ENCODE measurements at regions not wholly inside any gene's neighbourhood (a gene's known extent, or its start where the extent isn't known, plus 50 kb on each side); places are given as distances from the start of the nearest gene placed in this dataset.
"Not testable (repeated sequence)": the region's sequence is repeated elsewhere in the genome, so short reads cannot be mapped to it uniquely, and the experiment has no call there.

DNA sequence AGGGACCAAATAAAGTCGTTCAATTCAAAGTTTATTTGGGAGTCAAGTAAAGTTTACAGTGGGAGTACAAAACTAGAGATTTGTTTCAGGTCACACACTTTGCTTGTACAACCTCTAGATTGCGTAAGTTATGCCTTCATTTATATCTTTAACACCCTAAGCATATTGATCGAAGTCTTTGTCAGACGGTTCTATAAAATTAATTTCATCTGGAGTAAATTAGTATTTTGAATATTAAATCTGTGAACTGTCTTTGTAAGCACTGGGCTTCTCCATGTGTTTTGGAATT lies 119.7 kb downstream of the ACAA2 start:
- DNase-seq, result no peak

DNA sequence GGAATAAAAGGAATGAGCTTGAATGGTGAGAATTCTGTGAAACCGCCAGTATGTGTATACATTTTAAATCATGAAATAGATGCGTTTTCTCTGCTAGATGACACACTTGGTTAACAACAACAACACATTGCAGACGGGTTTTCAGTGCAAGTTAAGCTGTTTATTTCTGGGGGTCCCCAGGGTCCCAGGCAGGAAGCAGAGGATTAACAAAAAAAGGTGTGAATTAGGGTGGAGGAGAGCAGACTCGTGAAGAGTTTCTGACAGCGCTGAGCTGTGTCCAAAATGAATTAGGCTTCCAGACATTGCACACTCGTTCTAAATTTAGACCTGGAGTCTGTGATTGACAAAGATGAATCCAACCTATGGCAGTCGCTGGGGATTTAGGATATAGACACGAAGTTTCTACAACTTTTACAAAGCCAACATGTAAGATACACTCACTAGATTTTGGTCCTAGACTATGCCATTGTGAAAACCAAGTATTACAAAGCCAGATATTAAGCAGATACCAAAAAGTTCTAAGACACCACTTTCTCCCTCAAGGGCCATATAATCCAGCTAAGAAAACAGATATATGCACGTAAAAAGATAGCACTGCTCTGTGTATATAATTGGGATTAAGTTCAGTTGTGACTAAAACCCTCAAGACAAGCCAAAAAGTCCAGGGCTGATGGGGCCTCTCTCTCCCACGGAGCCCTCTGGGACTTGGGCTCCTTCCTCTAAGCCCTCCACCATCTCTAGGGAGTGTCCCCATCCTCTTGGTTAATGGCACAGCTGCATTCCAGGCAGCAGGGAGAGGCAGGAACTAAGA lies 120.2 kb downstream of the ACAA2 start:
- no peak for DNase-seq

DNA sequence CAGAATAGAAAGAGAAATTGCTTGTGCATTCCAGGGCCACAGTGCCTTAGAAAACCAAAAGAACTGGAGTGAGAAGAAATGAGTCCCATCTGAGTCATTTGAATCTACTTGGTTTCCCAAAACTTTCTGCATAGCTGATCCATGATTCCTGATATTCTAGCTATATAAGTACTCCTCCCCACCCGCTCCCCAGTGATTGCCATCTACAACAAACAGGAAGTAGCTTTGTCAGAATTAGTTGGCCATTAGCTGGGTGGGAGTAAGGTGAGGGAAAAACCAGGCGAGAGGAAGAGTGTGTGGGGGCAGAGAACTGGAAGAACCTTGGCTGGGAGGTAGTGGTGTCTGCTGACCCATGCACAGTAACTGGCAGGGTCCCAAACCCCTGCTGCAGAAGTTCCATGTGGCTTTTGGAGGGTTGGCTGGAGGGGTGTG lies 122.1 kb downstream of the ACAA2 start:
- no peak for DNase-seq

DNA sequence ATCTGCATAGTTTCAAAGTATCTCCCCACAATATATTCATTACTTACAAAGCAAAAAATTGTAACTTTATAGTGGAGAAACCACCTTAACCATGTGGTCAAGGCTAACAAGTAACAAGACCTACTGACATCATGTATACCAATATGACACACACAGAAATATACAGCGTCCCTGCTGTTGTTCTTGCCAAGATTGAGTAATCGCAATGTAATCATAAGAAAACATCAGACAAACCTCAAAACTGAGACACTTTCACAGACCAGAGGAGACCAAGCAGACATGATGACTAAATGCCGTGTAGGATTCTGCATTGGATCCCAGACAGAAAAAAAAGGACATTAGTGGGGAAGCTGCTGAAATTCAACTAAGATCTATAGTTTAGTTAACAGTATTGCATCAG lies 123.0 kb downstream of the ACAA2 start:
- DNase-seq, result no peak

DNA sequence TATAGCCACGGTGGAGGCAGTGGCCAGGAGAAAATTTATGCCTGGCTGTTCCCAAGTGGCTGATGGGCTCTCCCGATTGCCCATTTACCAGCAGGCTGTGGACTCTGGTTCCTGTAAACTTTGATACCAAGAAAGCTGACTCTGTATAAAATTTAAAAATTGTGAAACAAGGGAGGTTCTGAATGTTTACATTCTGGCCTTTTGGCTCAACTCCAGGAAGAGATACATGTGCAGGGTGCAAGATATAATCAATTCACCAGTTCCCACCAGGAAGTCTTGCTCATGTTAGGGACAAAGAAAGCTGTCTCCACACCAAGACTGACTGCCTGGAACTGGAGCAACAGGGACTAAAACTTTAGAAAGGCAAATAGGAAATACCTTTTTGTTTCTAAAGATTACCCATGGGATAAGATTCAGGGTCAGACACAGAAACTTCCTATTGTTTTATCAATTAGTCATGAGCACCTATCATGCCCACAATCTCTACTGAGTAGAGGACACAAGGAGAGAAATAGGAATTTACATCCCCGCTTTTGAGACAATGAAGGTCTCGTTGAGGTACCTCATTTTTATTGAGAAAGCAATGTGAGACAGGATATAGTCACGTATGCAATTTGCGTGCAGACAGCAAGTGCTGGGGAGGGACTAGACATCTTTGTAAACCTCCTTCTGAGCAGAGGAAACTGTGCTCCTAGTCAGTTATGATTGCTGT lies 123.5 kb downstream of the LIPG start:
- DNase-seq, result no peak

DNA sequence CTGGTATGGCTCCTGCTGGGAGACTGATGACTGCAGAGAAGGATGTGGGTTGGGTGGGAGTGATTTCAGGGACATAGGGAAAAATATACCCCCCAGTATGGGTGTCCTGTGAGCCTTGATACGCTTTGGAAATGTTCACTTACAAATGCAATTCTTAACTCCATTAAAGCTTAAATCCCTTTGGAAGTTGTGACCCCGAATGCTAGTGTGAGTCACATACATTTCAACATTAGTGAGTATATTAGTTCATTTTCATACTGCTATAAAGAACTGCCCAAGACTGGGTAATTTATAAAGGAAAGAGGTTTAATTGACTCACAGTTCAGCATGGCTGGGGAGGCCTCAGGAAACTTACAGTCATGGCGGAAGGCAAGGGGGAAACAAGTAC lies 120.9 kb downstream of the LIPG start:
- DNase-seq, result not testable (repeated sequence)

DNA sequence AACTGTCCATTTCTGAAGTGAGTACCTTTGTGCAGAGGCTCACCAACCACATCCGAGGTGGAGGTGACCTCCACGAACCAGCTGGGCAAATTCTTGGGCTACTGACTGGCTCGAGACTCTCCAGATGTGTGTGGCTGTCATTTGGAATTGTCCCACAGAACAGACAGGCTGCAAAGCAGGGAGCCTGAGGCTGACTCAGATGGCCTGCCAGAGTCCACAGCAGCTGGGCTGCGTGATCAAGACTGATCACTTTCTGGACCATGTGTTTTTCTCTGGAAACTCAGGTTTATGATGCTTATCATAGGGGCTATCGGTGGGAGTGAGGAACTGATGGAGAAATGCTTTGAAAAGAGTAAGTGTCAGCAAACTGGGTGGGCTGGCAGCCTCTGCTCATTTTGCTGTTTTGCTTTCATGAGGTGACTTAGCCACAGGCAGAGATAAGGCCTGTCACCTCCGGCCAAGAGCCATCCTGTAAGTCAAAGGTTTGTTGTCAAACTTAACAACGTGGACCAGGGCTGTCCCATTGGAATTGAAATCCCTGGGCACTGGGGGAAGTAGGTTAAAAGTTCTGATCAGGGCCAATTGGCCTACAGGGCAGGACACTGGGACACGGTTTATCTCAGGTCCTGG lies 120.4 kb downstream of the LIPG start:
- no peak for DNase-seq

DNA sequence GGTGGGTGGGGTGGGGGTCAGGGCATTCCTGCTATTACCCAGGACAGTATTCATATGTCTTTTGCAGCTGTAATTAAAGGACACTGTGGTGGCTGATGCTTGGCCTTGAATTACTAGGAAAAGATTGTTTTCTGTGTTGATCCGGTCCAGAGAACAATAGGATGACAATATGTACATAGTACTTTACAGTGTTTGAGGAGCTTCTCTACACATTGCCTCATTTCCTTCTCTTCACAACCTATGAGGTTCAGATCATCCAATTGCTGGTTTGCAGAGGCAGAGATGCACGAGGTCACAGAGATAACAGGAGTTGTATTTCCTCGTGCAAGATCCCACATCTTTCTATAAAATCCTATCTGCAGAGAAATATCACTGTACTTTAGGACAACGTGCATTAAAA lies 119.5 kb downstream of the LIPG start:
- DNase-seq, result no peak

DNA sequence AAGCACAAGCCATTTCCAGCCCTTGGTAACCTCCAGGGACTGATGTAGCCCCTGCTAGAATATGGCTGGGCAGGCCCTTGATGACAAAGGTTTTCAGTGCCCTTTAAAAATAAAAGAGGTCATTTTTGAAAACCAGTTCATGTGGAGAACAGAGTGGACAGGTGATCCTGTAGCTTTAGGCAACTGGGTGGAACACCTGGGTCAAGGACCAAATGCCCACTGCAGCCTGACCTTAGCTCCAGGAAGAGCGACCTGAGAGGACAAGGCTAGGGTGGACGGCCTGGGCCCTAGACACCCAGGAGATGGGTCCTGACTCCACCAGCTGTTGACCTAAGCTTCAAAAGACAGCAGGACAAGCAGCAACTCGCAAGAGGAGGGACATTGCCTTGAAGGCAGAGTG lies 116.6 kb downstream of the LIPG start:
- DNase-seq, result no peak

DNA sequence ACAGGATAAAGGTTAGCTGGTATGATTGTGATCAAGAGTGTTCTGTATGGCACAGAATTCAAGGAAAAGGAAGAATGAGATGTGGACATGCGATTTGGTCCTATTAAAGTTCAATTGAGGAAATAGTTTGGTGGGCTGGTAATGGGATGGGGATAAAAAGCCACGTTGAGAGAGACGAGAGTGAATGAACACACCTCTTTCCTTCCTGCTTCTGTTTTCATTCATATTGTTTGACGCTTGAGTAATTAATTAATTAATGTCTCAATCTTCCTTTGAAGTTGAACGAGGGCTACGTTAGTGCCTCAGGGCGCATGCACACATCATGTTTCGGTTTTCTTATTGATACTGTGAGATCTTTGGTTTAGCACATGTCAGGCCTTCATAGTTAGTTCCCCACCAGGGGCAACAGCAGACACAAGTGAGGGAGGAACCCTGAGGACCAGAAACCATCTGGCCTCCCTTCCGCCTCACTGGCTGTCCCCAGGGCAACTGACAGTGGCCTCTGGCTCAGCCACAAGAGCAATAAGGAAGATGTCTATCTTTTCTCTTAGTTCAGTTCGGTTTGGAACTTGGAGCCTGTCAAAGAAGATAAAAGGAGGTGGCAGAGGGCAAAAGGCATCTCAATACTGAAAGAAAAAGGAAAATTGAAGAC lies 116.0 kb downstream of the LIPG start:
- no peak for DNase-seq

DNA sequence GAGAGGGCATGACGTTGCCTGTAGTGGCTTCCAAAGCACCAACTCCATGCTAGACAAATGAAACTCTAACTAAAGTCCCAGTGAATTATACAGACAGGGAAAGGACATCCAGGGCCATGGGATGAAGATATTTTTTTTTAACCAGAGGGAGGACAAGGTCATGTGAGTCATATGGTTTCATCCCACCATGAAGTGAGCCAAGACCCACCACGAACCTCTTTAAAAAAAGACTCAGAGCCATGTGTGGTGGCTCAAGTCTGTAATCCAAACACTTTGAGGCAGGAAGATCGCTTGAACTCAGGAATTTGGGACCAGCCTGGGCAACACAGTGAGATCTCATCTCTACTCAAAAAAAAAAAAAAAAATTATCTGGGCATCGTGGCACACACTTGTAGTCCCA lies 115.2 kb downstream of the LIPG start:
- DNase-seq, result no peak

DNA sequence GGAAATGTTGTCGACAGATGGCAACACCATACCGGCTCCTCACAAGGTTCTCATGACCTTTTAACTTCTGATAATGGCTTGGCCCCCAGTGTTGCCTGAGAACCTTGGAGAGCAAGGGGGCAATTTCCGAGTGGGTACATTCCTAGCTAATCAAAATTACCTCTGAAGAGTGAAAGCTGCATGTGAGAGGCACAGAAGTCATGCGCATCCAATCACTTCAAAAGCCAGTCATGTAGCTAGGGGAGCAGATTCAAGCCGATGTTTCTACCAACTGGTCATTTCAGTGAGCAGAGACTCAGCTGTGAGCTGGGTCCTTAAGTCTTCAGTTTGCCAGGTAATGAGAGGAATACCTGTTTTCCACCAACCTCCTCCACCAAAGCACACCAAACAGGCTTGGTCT lies 111.4 kb downstream of the LIPG start:
- DNase-seq, result no peak

DNA sequence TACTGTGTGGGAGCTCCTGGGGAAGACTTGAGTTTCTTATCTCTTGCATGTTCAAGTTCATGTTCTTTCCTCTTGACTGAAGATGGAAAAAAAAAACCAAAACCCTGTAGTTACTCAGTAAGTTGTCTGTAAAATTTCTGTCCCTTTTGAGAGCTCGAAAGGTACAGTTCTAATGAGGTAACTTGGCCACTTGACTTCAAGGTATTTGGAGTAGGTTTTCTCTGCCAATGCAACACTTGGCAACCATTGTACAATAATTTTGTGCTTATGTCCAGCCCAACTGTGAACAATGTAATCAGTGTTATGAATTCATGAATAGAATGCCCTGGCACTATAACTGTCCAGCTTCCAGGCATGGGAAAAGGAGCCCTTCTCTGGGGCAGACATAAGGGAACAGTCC lies 111.0 kb downstream of the LIPG start:
- no peak for DNase-seq

DNA sequence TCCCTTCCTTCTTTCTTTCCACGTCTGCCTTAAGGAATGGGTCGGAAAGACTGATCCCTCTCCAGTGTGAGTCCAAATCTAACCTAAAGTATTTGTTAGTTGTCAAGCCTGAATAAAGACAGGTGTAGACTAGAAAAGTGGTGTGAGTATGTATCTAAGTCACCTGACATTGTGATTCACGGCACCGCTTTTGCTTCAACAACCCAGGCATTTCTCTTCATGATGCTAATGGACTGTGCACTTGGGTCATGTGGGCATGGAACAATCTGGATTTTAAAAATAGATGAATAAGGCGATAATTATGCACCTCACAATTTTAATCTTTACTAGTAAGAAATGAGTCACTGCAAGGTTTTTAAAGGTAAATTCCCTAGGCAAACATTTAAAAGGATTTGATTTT lies 107.5 kb downstream of the LIPG start:
- no peak for DNase-seq

DNA sequence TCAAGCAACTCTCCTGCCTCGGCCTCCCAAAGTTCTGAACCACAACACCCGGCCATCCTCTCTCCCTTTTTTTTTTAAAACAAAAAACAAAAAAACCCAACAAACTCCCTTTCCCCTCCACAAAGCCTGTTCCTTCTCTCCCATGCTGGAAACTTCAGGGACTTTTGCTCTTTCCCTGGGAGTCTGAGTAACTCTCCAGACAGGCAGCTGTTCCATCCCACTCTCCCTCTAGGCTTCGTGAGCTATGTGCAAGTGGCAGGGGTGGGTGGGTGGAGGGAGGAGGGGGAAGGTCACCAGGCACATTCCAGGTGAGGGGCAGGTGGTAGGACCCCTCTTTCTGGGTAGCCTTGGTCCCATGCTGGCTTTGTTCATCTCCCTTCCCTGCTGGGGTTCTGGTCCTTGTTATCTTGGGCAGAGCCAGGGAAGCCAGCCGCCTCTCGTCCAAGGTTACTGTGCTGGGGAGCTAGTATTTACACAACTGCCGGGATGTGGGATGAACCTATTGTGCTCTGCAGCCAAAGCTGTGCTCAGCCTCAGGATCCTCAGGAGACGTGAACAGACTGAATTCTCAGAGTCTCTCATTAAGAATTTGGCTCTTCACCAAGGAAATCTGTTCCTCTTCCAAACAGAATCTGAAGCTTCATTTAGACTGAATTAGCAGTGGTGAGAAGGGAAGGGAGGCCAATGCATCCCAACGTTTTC lies 106.9 kb downstream of the LIPG start:
- DNase-seq, result no peak

DNA sequence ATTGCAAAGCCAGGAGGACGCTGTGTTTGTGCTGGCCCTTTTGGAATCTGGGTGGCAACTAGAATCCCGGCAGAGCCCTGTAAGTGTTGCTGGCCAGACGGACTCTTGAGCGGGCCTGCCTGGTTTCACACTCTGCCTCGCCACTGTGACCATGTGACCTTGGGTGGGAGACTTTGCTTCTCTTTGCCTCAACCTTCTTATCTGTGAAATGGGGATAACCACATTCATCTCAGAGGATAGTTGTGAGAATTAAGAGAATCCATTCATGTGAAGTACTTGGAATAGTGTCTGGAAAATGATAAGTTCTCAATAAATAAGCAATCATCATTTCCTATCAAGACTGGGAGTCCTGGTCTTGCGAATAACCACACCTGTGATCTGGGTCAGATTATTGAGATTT lies 105.6 kb downstream of the LIPG start:
- no peak for DNase-seq

DNA sequence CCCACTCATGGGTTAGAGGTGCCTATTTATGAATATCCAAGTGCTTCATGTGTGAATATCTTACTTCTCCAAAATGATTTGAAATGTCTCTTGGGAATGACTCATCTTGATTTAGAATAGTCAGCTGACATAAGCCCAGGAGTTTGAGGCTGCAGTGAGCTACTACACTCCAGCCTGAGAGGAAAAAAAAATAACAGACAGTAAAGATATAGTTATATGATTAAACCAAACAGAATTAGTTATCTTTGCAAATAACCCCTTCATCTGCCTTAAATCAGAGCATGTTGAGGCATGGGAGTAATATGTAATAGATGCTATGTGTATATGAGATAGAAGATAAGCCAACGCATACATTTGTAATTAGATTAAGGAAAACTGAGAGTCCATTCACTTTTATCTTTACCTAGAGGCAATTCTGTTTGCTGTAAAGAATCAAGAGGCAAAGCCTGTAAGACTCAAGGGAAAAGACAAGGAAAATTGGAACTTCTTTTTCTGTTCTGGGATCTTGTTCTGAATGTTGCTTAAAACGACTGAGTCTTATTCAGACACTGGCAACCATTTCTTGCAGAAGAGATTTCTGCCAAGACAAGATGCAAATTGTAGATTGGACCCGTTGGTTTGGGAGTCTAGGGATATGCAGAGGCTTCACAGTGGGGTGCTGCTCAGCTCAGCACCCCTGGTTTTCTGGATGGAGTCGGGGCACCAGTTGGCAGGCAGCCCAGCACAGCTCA lies 104.4 kb downstream of the LIPG start:
- no peak for DNase-seq

DNA sequence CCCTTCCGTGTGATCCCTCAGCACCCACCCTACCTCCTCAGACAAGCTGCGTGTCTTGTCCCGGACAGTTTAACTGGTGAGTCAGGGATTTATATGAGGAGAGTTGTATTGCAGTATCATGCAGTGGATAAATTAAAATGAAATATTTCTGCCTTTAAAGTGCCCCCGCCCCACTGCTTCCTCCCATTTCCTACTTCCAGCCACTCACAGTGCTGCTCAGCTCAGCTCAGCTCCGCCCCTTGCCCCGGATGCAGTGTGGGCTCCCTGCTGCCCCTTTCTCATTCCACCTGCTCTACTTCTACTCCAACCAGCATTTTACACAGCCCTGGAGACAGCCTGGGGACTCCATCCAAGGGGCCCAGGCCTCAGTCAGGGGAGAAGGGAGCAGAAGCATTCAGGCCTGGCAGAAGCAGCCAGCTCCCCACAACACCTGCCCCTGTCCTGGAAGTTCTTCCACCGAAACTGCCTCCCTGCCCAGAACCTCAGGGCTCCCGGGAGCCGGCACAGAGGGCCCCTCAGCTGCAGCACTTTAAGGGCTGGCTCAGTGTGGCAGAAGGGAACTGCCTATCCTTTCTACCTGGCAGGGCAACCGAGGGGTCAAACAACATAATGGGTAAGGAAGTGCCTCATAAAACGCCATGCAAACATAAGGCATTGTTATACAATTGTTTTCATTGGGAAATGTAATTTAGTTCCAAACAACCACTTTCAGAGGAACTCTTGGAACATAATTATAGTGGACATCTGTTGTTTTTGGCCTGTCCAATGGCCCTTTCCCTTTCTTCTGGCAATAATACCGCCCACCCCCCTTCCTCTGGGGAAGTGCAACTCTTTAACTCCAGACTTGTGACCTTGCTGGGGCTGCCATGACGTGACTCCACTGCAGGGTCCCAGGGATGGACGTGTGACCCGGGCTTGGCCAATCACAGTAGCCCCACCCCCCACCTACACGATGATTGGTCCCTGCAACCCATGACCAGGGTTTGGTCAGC lies 102.3 kb downstream of the LIPG start:
- no peak for DNase-seq

DNA sequence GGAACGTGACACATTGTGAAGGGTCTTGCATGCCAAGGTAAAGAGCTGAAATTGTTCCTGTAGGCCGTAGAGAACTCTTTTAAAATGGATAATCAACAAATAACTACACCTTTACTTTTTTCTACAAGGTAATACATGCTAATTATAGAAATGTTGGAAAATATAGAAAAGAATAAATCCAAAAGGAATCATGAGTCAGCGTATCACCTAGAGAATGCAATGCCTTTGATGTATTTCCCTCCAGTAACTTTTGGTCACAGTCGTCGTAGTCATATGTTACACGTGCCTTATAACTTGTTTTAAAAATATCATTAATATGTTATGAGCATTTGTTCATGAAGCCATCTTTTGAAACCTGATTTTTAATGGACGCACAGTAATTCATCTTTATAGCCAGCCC lies 100.6 kb downstream of the LIPG start:
- no peak for DNase-seq

DNA sequence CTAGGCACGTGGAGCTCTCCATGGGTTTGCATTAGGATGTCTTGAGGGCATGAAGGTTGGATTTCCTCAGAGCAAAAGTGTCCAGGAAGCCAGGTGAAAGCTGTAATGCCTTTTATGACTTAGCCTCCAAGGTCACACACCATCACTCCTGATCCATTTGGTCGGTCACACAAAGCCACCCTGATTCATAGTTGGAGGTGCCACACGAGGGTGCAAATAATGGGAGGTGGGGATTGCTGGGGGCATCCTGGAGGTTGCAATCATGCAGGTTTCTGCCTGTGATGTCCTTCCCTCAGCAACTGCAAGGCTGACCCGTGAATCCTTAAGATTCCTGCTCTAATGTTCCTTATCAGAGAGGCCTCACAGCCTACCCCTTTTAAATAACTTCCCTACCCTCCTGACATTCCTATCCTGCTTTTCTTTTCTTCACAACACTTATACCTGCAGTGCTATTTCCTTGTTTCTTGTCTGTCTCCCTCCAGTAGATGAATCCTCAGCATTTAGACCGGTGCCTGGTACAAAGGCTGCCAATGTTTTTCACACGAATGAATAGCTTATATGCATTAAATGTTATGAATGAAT lies 97.1 kb downstream of the LIPG start:
- no peak for DNase-seq

Data from KG1 (cell line).